GM21528 (cell line): ENCODE measurements at regions not wholly inside any gene's neighbourhood (a gene's known extent, or its start where the extent isn't known, plus 50 kb on each side); places are given as distances from the start of the nearest gene placed in this dataset.

ENCODE experiments used
- ATAC-seq: cut with Tn5 transposase; IDR thresholded peaks from one replicate; pipeline ENCODE4 v1.9.1; 2021; ENCODE audit warnings: mild to moderate bottlenecking, moderate library complexity; ENCODE audit not compliant: unreplicated experiment, low FRiP score

GRCh38 chr7:18399436-18400235 is 95.9 kb upstream of the HDAC9 start:
- no peak for ATAC-seq

GRCh38 chr7:18400275-18400674 is 95.3 kb upstream of the HDAC9 start:
- ATAC-seq, result no peak

- no peak for ATAC-seq
These were observed 94.8 kb upstream of the HDAC9 start for GRCh38 chr7:18400726-18401125.

- no peak for ATAC-seq
These were observed 93.8 kb upstream of the HDAC9 start for GRCh38 chr7:18401757-18402156.

- no peak for ATAC-seq
These were observed 92.9 kb upstream of the HDAC9 start for GRCh38 chr7:18402488-18403183.

- ATAC-seq, result no peak
These were observed 89.8 kb upstream of the HDAC9 start for GRCh38 chr7:18405726-18406125.

- no peak for ATAC-seq
These were observed 88.2 kb upstream of the HDAC9 start for GRCh38 chr7:18407385-18407784.

GRCh38 chr7:18408461-18408860 is 87.1 kb upstream of the HDAC9 start:
- no peak for ATAC-seq

- ATAC-seq, result no peak
These were observed 86.7 kb upstream of the HDAC9 start for GRCh38 chr7:18408868-18409267.

- no peak for ATAC-seq
These were observed 82.1 kb upstream of the HDAC9 start for GRCh38 chr7:18413447-18413846.

- no peak for ATAC-seq
These were observed 80.7 kb upstream of the HDAC9 start for GRCh38 chr7:18414885-18415284.

GRCh38 chr7:18416988-18417387 is 78.6 kb upstream of the HDAC9 start:
- no peak for ATAC-seq

GRCh38 chr7:18419456-18419855 is 76.1 kb upstream of the HDAC9 start:
- no peak for ATAC-seq

GRCh38 chr7:18420108-18420507 is 75.4 kb upstream of the HDAC9 start:
- no peak for ATAC-seq

- ATAC-seq, result no peak
These were observed 74.8 kb upstream of the HDAC9 start for GRCh38 chr7:18420748-18421147.

- no peak for ATAC-seq
These were observed 74.1 kb upstream of the HDAC9 start for GRCh38 chr7:18421297-18422002.

- no peak for ATAC-seq
These were observed 70.3 kb upstream of the HDAC9 start for GRCh38 chr7:18425227-18425626.

- ATAC-seq, result no peak
These were observed 69.6 kb upstream of the HDAC9 start for GRCh38 chr7:18425838-18426445.

- no peak for ATAC-seq
These were observed 68.9 kb upstream of the HDAC9 start for GRCh38 chr7:18426564-18427226.

- no peak for ATAC-seq
These were observed 66.0 kb upstream of the HDAC9 start for GRCh38 chr7:18429547-18429946.
